GM19452 (cell line): ENCODE measurements at regions not wholly inside any gene's neighbourhood (a gene's known extent, or its start where the extent isn't known, plus 50 kb on each side); places are given as distances from the start of the nearest gene placed in this dataset.
"Not testable (repeated sequence)": the region's sequence is repeated elsewhere in the genome, so short reads cannot be mapped to it uniquely, and the experiment has no call there.

Experiments used
- ATAC-seq: cut with Tn5 transposase; IDR thresholded peaks from one replicate; pipeline ENCODE4 v1.9.1; 2021; ENCODE audit not compliant: unreplicated experiment

- ATAC-seq: no peak
Measured at GRCh38 chr15:35286721-35287120, 201.6 kb upstream of the NANOGP8 start.

GRCh38 chr15:35282965-35283496 lies 197.9 kb upstream of the NANOGP8 start:
- ATAC-seq: no peak

DNA sequence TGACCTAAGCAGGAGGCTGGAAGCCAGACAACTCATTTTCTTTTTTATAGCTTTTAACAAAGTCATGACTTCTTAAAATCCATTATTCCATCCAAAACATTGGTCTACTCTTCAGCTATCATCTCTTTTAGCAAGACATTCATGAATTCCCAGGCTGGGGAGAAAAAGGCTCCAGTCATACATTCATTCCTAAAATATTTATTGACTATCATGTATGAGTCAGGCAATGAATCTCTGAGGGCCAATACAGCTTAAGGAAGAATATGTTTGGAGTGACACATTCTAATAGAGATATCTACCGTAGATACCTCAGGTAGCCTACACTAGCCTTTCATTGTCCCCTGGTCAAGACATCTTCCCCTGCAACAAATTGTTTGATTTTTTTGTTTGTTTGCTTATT lies 196.4 kb upstream of the NANOGP8 start:
- no peak for ATAC-seq

DNA sequence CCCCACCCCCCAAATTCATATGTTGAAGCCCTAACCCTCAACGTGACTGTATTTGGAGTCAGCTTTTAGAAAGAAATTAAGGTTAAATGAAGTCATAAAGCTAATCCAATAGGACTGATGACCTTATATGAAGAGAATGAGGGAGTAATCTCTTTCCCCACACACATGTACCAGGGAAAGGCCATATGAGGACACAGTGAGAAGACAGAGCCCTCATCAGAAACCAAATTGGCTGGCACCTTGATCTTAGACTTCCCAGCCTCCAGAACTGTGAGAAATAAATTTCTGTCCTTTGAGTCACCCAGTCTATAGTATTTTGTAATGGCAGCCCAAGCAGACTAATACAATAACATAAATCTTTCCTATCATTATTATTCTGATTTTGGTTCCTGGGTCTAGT lies 194.7 kb upstream of the NANOGP8 start:
- ATAC-seq: no peak

DNA sequence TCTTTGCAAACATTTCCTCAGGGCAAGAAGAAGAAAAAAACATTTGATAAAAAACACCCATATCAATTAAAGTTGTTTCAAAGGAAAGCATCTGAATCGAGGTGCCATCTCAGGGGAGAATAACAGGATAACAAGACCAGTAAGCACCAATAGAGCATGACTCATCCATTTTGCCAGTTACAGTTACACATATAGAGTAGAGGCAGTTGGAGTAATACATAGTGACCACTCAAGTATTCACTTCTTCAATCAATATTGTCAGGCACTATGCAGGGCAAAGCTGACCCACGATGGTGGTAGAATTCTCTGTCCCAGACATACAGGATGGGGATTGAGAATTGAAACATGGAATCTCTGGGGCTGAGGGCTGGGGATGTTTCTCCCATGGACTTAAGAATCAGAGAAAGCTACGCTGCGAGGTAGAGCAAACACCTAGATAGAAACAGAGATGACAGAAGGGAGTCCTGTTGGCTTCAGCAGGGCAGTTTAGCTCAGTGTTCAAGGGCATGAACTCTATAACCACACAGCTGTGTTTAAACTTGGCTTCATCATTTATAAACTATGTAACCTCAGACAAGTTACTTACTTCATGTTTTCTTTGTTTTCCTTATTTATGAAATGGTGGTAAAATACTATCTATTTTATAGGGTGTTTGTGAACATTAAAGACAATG lies 186.4 kb upstream of the NANOGP8 start:
- ATAC-seq: no peak

- ATAC-seq: no peak
Measured at GRCh38 chr15:35260941-35261340, 175.8 kb upstream of the NANOGP8 start.

- not testable (repeated sequence) for ATAC-seq
Measured at GRCh38 chr15:35260274-35260673, 175.2 kb upstream of the NANOGP8 start.

GRCh38 chr15:35256551-35256950 lies 171.5 kb upstream of the NANOGP8 start:
- no peak for ATAC-seq

DNA sequence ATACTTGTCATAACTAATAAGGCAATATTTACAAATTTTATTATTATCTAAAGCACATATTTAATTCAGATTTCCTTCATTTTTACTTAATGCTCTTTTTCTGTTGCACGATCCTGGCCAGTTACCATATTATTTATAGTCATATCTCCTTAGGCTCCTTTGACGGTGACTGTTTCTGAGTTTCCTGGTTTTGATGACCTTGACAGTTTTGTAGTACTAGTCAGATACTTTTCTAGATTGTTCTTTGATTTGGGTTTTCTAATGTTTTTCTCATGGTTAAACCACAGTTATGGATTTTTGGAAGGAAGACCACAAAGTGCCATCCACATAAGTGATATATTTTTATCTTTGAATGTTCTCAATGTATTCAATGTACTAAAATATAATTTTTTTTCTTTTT lies 171.0 kb upstream of the NANOGP8 start:
- ATAC-seq: no peak

DNA sequence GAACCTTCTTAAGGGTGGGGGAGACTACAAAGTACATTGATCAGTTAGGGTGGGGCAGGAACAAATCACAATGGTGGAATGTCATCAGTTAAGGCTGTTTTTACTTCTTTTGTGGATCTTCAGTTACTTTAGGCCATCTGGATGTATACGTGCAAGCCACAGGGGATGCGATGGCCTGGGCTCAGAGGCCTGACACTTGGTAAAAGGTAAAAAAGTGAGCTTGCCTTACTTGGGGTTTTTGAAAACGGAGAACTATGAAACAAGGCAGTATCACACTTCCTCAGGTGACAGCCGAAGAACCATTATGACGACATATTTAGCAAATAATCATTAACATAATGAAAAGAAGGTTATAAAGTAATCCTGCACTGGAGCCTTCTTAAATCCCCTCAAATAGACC lies 169.8 kb upstream of the NANOGP8 start:
- ATAC-seq: not testable (repeated sequence)

DNA sequence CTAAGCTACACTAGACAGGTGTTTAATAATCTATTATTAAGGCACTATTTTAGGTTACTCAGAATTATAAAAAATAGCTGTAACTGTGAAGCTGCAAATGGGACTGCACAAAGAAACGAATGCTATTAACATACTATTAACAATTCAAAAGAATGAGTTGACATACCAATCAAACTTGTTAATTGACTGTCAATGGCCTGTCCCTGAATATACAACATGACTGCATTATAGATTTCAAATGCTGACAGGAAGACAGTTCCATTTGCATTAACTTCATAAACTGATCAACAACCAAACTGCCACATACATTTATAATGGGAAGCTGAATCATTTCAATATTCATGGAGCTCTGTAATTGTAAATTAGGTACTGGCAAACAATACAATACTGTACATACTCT lies 169.0 kb upstream of the NANOGP8 start:
- ATAC-seq: no peak

DNA sequence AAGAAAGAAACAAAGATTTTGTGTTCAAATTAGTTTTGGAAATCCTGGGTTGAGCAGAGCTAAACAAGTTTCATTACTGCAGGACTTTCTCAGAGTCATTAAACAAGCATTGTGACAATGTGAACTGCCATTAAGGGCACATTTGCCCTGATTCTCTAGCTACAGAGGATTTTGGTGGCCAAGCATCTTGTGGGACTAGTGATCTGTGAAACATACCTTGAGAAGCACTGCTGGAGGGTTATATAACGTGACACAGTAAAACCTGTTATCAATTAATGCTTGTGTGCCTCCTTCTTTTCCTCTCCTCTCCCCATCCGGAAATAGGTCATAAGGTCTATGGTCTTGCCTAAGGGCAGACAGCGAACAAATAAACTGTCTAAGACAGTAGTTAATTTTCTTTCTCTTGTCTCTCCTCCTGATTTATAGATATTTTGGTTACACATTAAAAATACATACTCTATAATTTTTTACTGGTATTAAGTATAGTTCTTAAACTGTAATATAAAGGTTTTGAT lies 167.3 kb upstream of the NANOGP8 start:
- no peak for ATAC-seq

DNA sequence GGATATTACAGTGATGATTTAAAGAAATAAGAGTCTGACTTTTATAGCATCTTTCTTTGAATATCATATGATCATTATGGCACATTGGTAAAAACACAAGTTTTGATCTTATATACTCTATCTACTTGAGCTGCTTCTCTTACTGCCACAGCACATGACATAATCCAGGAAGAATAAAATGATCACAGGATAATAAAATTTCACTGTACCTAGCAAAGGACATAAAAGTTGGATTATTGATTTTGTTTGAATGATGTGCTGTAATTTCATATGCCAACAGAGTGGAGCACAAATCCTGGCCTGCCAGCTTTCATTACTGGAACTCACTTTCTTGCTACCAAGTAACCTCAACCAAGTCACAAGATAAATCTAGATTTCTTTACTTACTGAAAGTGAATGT lies 162.1 kb upstream of the NANOGP8 start:
- no peak for ATAC-seq

DNA sequence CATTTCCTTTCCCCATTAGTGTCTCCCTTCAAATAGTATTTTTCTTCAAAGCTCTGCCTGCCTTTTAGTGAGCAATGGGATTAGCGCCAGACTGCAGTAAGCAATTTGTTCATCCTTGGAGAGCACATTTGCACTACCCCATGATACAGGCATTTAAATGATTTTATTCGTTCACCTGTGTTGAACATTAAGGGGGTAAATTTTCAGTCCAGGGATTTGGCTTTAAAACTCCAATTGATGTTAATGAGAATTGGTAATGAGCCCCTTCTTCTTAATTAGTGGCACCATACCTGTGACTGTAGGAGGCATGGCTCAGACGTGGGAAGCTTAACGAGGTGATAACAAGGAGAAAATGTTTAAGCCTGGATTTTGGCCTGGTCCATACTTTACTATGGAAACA lies 161.4 kb upstream of the NANOGP8 start:
- no peak for ATAC-seq

DNA sequence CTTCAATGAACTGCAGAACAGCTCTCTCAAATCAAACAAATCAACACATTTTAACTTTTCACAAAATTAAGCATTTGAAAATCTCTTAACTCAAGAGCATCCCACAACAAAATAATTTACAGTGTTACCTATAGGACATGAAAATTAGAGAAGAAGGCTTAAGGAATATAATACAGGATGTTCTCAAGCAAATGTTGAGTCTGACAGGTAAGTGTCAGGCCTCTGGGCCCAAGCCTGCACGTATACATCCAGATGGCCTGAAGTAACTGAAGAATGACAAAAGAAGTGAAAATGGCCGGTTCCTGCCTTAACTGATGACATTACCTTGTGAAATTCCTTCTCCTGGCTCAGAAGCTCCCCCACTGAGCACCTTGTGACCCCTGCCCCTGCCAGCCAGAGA lies 160.6 kb upstream of the NANOGP8 start:
- ATAC-seq: not testable (repeated sequence)

DNA sequence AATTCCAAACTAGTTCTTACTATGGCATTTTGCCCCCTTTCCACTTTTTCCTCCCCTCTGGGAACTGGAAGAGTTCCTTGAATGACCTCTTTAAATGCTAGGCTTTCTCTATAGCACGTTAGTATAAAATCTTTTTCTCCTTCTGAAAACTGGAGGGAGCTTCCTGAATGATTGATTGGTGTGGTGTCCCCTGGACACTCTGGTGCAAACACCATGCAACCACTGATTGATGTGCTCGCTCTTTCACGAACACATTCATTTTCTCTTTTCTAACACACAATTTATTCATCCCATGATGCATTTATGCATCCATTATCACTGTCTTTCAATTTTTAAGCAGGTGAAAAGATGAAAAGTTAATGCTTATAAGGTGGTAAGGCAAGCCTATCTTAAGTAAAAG lies 159.1 kb upstream of the NANOGP8 start:
- ATAC-seq: no peak

DNA sequence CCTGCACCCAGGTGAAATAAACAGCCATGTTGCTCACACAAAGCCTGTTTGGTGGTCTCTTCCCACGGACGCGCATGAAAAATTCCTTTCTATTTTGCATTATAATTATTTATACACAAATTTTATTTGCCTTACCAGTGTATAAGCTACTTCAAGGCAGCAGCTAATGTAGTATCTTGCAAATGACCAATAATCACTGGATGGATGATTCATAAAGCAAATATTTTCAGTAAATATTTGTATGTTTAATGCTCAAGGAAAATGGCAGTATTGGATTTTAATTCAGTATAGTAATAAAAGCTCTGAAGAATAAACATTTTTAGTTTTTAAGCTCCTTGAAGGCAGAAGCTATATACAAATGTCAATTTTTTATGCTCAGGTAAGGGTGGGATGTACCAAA lies 158.7 kb upstream of the NANOGP8 start:
- no peak for ATAC-seq

DNA sequence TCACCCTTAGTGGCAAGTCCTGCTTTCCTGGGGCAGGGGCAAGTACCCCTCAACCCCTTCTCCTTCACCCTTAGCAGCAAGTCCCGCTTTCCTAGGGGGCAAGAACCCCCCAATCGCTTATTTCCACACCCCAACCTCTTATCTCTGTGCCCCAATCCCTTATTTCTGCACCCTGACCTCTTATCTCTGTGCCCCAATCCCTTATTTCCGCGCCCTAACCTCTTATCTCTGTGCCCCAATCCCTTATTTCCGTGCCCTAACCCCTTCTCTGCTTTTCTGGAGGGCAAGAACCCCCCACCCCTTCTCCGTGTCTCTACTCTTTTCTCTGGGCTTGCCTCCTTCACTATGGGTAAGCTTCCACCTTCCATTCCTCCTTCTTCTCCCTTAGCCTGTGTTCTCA lies 154.6 kb upstream of the NANOGP8 start:
- not testable (repeated sequence) for ATAC-seq

GRCh38 chr15:35238448-35238847 lies 153.4 kb upstream of the NANOGP8 start:
- not testable (repeated sequence) for ATAC-seq

GRCh38 chr15:35229085-35229484 lies 144.0 kb upstream of the NANOGP8 start:
- ATAC-seq: no peak

DNA sequence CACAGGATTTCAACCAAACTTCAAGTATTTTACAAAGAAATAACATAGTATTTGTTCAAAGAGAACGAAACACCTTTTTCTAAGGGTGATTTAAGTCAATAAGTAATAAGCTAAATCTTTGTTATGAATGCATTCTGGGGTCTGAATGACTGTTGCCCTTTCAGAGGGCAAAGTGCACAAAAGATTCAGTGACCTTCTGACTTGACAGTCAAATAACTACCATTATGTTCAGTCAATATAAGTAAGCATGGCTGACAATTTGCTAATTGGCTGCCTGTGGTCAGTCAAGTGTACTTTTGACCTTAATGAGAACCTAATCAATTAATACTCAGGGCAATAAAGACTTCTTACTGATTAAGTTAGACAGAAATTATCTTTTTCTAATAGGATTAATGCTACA lies 133.1 kb upstream of the NANOGP8 start:
- no peak for ATAC-seq

- ATAC-seq: no peak
Measured at GRCh38 chr15:35215093-35215492, 130.0 kb upstream of the NANOGP8 start.
